GM12865 (cell line): ENCODE measurements at regions not wholly inside any gene's neighbourhood (a gene's known extent, or its start where the extent isn't known, plus 50 kb on each side); places are given as distances from the start of the nearest gene placed in this dataset.

ENCODE experiments used
- DNase-seq: peaks from one replicate; pipeline ENCODE4 v3.0.0; 2010; ENCODE audit warnings: low read depth
- H3K4me3 ChIP-seq: 2 replicates; pipeline ENCODE4 v1.5.1; 2011; ENCODE audit warnings: mild to moderate bottlenecking, low read depth, low read length, control low read depth
- TF ChIP-seq, protein P1 (sequence below): IDR thresholded peaks from 2 replicates; pipeline ENCODE4 v1.5.1; 2011; ENCODE audit warnings: low read length, control low read depth, low read depth, inconsistent platforms; ENCODE audit not compliant: insufficient read depth; ENCODE audit errors: missing control alignments

DNA sequence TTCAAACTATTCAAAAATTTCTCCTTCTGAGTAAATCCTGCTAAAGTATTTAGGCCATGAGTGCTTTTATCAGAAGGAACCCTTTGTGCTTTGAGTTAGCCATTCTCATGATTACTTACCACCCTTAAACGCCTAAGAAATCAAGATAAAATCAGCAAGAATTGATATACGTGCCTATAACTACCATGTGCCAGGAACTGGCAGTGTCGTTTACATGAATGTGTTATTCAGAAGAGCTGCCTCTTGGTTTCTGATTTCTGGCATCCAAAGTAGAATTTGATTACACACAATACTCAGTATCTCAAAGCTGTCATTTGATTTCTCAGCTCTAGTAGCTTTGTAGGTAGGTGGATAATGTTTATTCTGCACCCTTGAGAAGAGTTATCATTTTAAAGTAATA is 351.3 kb upstream of the CCDC54 start:
- no peak for DNase-seq
- no peak overlapping the region for H3K4me3 ChIP-seq
- TF ChIP-seq, protein P1, sequence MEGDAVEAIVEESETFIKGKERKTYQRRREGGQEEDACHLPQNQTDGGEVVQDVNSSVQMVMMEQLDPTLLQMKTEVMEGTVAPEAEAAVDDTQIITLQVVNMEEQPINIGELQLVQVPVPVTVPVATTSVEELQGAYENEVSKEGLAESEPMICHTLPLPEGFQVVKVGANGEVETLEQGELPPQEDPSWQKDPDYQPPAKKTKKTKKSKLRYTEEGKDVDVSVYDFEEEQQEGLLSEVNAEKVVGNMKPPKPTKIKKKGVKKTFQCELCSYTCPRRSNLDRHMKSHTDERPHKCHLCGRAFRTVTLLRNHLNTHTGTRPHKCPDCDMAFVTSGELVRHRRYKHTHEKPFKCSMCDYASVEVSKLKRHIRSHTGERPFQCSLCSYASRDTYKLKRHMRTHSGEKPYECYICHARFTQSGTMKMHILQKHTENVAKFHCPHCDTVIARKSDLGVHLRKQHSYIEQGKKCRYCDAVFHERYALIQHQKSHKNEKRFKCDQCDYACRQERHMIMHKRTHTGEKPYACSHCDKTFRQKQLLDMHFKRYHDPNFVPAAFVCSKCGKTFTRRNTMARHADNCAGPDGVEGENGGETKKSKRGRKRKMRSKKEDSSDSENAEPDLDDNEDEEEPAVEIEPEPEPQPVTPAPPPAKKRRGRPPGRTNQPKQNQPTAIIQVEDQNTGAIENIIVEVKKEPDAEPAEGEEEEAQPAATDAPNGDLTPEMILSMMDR, result no peak

DNA sequence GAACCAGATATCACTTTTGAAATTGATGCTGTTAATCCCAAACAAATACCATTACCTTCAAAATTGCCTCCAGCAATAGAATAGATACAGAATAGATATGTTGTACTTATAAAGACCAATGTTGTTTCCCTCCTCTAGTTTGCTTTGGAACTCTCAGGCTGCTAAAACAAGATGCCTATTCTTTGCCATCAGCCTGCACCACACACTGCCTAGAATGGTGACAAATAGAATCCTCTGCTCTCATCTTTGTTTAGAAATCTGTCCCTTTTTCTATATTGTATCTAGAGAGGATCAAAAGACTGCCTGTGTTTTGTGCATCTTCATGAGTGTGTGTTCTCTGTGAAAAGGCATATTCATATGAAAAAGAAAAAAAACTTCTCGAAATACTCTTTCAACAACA is 349.2 kb upstream of the CCDC54 start:
- no peak for DNase-seq
- TF ChIP-seq, protein P1, result no peak
- no peak overlapping the region for H3K4me3 ChIP-seq

DNA sequence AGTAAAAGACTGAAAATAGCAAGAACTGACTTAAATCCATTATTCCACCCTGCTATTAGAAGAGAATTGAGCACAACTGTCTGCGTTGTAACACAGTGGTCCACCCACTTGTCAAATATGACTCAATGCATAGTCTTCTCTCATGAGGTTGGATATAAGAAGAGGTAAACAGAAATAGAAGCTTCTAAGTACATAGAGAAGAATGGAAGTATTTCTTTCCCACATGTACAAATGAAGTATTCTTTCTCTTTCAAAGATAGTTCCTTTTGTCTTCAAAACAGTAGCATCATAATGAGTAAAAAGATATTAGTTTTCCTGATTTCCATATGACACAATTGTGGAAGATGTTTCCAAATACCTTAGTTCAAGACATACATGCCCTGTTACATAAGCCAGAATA is 348.6 kb upstream of the CCDC54 start:
- DNase-seq, result no peak
- TF ChIP-seq, protein P1, result no peak
- no peak overlapping the region for H3K4me3 ChIP-seq

DNA sequence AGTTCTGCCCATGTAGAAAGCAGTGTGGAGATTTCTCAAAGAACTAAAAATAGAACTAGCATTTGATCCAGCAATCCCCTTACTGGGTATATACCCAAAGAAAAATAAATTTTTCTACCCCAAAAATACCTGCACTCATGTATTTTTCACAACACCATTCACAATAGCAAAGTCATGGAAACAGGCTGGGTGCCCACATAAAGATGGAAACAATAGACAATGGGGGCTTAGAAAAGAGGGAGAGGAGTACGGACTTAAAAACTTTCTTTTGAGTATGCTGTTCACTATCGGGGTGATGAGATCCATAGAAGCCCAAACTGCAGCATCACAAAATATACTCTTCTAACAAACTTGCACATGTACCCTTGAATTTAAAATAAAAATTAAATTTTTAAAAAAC is 345.1 kb upstream of the CCDC54 start:
- no peak for DNase-seq
- no peak overlapping the region for H3K4me3 ChIP-seq
- TF ChIP-seq, protein P1, result no peak

DNA sequence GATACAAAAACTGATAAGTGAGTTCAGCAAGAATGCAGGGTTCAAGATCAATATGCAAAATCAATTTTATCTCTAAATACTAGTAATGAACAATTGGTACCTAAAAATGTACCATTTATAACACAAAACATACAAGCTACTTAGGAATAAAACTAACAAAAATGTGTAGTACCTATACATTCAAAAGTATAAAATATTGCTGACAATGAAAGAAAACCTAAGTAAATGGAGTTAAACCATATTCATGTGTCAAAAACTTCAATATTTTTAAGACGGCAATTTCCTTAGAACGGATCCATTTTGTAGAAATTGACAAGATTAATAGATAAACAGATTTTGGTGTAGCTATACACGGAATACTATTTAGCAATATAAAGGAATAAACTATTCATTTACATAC is 343.1 kb upstream of the CCDC54 start:
- TF ChIP-seq, protein P1, result no peak
- DNase-seq, result no peak
- H3K4me3 ChIP-seq, result no peak overlapping the region

DNA sequence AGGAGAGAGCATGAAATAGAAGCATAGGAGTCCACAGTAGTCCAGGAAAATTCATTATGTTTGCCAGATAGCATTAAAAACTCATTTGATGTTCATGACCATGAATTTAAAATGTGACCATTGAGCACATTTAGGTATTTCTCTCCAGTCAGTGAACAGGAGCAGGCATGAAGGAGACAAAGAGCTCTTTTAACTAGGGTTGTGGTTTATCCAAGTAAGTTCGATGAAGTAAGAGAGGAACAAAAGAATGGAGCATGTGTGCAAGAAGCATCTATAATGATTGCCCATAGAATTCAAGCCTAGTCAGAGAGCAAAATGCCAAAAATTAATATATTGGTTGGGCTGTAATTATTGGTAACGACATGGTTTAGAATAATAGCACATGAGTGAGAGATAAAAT is 342.1 kb upstream of the CCDC54 start:
- no peak overlapping the region for H3K4me3 ChIP-seq
- DNase-seq, result no peak
- TF ChIP-seq, protein P1, result no peak

DNA sequence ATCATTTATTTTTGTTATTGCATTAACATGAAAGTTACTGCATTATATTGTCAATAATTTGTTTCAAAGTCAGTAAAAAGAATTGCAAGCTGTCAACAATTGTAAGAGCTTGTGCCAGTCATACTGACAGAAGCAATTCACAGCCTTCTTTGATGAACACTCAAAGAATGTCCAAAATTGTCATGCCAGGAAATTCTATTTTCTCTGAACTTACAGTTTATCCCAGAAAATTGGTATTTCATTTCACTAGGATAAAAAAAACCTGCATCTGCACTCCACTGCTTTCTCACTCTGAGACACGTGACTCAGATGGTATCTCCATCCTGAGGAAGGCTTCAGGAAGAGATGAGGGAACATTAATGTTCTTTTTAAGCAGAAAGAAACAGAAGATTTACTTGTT is 332.6 kb upstream of the CCDC54 start:
- TF ChIP-seq, protein P1, result no peak
- no peak for DNase-seq
- H3K4me3 ChIP-seq, result no peak overlapping the region
